Thymus (tissue), 11 donors: ENCODE measurements at regions not wholly inside any gene's neighbourhood (a gene's known extent, or its start where the extent isn't known, plus 50 kb on each side); places are given as distances from the start of the nearest gene placed in this dataset.
"Not testable (repeated sequence)": the region's sequence is repeated elsewhere in the genome, so short reads cannot be mapped to it uniquely, and the experiment has no call there.

Source experiments
- DNase-seq, 9 donors: peaks; one replicate each; pipeline ENCODE4 v3.0.0-alpha.2; 2013; ENCODE audit warnings: low spot score in 9 of 9, low read depth in 6 of 9, missing footprints in 1 of 9
- H3K27ac ChIP-seq, 2 donors: one replicate each; pipeline ENCODE4 v1.5.1; 2013; ENCODE audit warnings: control low read depth in 1 of 2, low read depth in 1 of 2, low read length in 1 of 2, mild to moderate bottlenecking in 1 of 2, moderate library complexity in 1 of 2
- H3K27me3 ChIP-seq, 2 donors: one replicate each; pipeline ENCODE4 v1.5.1; 2013; ENCODE audit warnings: low read length in 1 of 2; ENCODE audit not compliant: control insufficient read depth in 2 of 2, insufficient read depth in 1 of 2
- H3K36me3 ChIP-seq, 2 donors: one replicate each; pipeline ENCODE4 v1.5.1; 2013; ENCODE audit warnings: low read length in 1 of 2, mild to moderate bottlenecking in 1 of 2, moderate library complexity in 1 of 2; ENCODE audit not compliant: control insufficient read depth in 2 of 2, insufficient read depth in 2 of 2
- H3K4me1 ChIP-seq, 2 donors: one replicate each; pipeline ENCODE4 v1.5.1; 2013; ENCODE audit warnings: low read length in 2 of 2; ENCODE audit not compliant: control insufficient read depth in 2 of 2, insufficient read depth in 2 of 2
- H3K4me3 ChIP-seq, 2 donors: one replicate each; pipeline ENCODE4 v1.5.1; 2013; ENCODE audit warnings: low read length in 2 of 2, control low read depth in 1 of 2, mild to moderate bottlenecking in 1 of 2
- H3K9me3 ChIP-seq, 2 donors: one replicate each; pipeline ENCODE4 v1.5.1; 2013; ENCODE audit warnings: low read length in 1 of 2, mild to moderate bottlenecking in 1 of 2; ENCODE audit not compliant: control insufficient read depth in 2 of 2, insufficient read depth in 1 of 2
- WGBS: extraction: QIAGEN DNeasy Blood & Tissue Kit; methylation state at CpG from one replicate; pipeline ENCODE4 v1.1.7; 2013; 5-methylcytosine and 5-hydroxymethylcytosine counted together
- donor health status: healthy.

GRCh38 chr4:137360761-137361160 lies 171.5 kb downstream of the PCDH18 start:
- WGBS: 91% methylated on average over 1 of the region's 1 CpG
- H3K4me3 ChIP-seq: no peak overlapping the region
- no peaks in the 10 kb centered on the region for H3K4me1 ChIP-seq
- H3K9me3 ChIP-seq: no peaks in the 10 kb centered on the region
- H3K27ac ChIP-seq: no peak overlapping the region
- no peaks in the 10 kb centered on the region for H3K36me3 ChIP-seq
- no peaks in the 10 kb centered on the region for H3K27me3 ChIP-seq
- DNase-seq: no peak

DNA sequence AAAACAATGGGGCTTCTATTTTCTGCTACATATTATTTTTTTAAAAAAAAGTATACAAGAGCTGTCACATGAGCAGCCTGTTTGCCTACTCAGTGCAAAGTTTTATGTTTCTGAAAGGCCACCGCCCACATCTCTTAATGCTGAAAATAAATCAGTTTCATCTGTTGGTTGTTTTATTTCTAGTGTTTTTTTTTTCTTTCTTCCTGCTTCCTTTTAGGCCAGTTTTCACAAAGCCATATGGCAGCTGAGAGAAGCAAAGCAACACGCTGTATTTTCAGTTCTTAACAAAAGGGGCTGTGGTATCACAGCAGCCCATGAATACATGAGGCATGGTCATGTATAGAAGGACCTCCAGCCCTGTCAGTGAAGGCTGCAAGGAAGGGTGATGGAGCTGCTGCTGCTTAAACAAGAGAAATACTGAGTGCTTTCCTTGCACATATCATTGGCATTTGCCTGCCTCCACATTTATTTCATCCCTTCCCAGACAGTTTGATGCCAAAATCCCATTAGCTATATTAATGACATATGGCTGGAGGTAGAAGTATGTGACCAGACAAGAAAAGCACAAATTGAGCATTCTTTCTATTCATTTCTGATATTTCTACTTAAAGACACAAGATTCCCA lies 172.5 kb downstream of the PCDH18 start:
- H3K27me3 ChIP-seq: no peaks in the 10 kb centered on the region
- H3K9me3 ChIP-seq: no peaks in the 10 kb centered on the region
- DNase-seq: no peak
- WGBS: 45% methylated on average over 2 of the region's 2 CpGs
- no peaks in the 10 kb centered on the region for H3K36me3 ChIP-seq
- H3K4me3 ChIP-seq: no peak overlapping the region
- no peak overlapping the region for H3K27ac ChIP-seq
- no peaks in the 10 kb centered on the region for H3K4me1 ChIP-seq

DNA sequence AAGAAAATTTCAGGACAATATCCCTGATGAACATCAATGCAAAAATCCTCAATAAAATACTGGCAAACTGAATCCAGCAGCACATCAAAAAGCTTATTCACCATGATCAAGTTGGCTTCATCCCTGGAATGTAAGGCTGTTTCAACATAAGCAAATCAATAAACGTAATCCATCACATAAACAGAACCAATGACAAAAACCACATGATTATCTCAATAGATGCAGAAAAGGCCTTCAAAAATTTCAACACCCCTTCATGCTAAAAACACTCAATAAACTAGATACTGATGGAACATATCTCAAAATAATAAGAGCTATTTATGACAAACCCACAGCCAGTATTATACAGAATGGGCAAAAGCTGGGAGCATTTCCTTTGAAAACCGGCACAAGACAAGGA lies 177.7 kb downstream of the PCDH18 start:
- H3K4me1 ChIP-seq, H3K36me3 ChIP-seq, H3K4me3 ChIP-seq, DNase-seq, H3K27me3 ChIP-seq, H3K27ac ChIP-seq: not testable (repeated sequence)
- WGBS: 92% methylated on average over 2 of the region's 2 CpGs
- peaks cover 2 to 19% of the 10 kb centered on the region in 2 donors for H3K9me3 ChIP-seq

DNA sequence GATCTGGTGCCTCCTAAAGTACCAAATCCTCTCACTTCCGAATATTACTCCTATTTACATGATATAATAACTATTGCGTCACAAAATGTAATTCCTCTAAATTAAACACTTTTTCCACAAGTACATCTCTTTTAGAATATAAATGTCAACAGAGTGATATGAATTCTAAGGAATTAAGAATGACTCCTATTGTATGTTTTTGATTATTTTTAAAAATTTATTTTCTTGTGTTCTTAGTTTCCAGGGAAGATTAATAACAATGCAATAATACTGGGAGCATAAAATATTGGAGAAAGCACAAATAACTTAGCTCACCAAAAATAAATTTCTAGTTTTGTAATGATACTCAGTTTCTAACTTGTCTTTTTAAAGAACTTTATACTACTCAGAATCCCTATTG lies 184.9 kb downstream of the PCDH18 start:
- Histone ChIP-seq H3K27ac (no peak overlapping the region), H3K9me3 (peaks cover 2 to 19% of the 10 kb centered on the region in 2 donors), H3K4me3 (no peak overlapping the region), H3K27me3 (no peaks in the 10 kb centered on the region), H3K36me3 (no peaks in the 10 kb centered on the region), H3K4me1 (no peaks in the 10 kb centered on the region)
- 50% methylated on average over 2 of the region's 2 CpGs for WGBS
- DNase-seq: no peak

DNA sequence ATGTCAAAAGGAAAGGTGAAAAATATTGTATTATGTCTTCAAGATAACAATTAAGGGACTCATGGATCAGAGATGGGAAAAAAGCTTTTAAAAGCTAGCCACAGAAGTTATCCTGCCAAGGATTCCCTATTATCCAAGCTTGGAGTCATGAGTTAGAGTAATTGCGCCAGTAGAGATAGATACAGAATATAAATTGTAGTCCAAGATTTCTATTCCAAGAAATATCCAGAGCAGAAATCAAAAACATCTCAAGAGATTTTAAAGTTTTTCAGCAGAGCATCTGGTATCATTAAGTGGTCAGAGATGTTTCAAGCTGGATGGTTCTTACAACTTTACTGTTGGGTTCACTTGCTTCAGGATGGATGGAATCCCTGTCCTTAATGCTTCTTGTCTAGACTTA lies 186.7 kb downstream of the PCDH18 start:
- H3K4me3 ChIP-seq: no peak overlapping the region
- no peaks in the 10 kb centered on the region for H3K27me3 ChIP-seq
- no peaks in the 10 kb centered on the region for H3K36me3 ChIP-seq
- DNase-seq: no peak
- no peaks in the 10 kb centered on the region for H3K4me1 ChIP-seq
- peaks cover 0 to 6% of the 10 kb centered on the region in 2 donors for H3K9me3 ChIP-seq
- WGBS: 93% methylated on average over 1 of the region's 1 CpG
- H3K27ac ChIP-seq: no peak overlapping the region

- no peaks in the 10 kb centered on the region for H3K27me3 ChIP-seq
- 74% methylated on average over 8 of the region's 8 CpGs for WGBS
- no peak for DNase-seq
- H3K9me3 ChIP-seq: no peaks in the 10 kb centered on the region
- no peaks in the 10 kb centered on the region for H3K4me1 ChIP-seq
- no peak overlapping the region for H3K4me3 ChIP-seq
- no peaks in the 10 kb centered on the region for H3K36me3 ChIP-seq
- H3K27ac ChIP-seq: no peak overlapping the region
These were observed 189.1 kb downstream of the PCDH18 start for GRCh38 chr4:137343221-137343620.

- Histone ChIP-seq H3K9me3 (peaks cover 0 to 2% of the 10 kb centered on the region in 2 donors), H3K36me3 (no peaks in the 10 kb centered on the region), H3K4me1 (no peaks in the 10 kb centered on the region), H3K27ac (no peak overlapping the region), H3K27me3 (no peaks in the 10 kb centered on the region), H3K4me3 (no peak overlapping the region)
- 96% methylated on average over 1 of the region's 1 CpG for WGBS
- no peak for DNase-seq
These were observed 199.3 kb downstream of the PCDH18 start for GRCh38 chr4:137333031-137333430.

- WGBS: 96% methylated on average over 3 of the region's 3 CpGs
- no peaks in the 10 kb centered on the region for H3K27me3 ChIP-seq
- H3K27ac ChIP-seq: no peak overlapping the region
- H3K4me3 ChIP-seq: no peak overlapping the region
- H3K9me3 ChIP-seq: no peaks in the 10 kb centered on the region
- no peaks in the 10 kb centered on the region for H3K36me3 ChIP-seq
- H3K4me1 ChIP-seq: no peaks in the 10 kb centered on the region
- DNase-seq: no peak
These were observed 220.0 kb downstream of the PCDH18 start for GRCh38 chr4:137312257-137312656.

GRCh38 chr4:137310593-137311490 lies 221.5 kb downstream of the PCDH18 start:
- no peaks in the 10 kb centered on the region for H3K36me3 ChIP-seq
- no peak for DNase-seq
- no peaks in the 10 kb centered on the region for H3K27me3 ChIP-seq
- no peaks in the 10 kb centered on the region for H3K4me1 ChIP-seq
- no peak overlapping the region for H3K27ac ChIP-seq
- 73% methylated on average over 3 of the region's 3 CpGs for WGBS
- H3K9me3 ChIP-seq: no peaks in the 10 kb centered on the region
- H3K4me3 ChIP-seq: no peak overlapping the region
